Ovary (tissue), 3 donors: ENCODE measurements at regions not wholly inside any gene's neighbourhood (a gene's known extent, or its start where the extent isn't known, plus 50 kb on each side); places are given as distances from the start of the nearest gene placed in this dataset.

Experiments used
- CTCF ChIP-seq, 3 donors: fragments of 450-650 bp in 2 of 3; fragments of 200-600 bp in 1 of 3; IDR thresholded peaks; one replicate each; pipeline versions ENCODE4 v1.5.1 to v1.8.0; 2016 to 2022; ENCODE audit warnings: antibody characterized with exemption in 3 of 3, mild to moderate bottlenecking in 1 of 3
- POLR2A ChIP-seq: fragments of 450-650 bp; IDR thresholded peaks from one replicate; pipeline ENCODE4 v1.6.1; 2017; ENCODE audit warnings: antibody characterized with exemption, mild to moderate bottlenecking, moderate library complexity
- donor health status: DM: no; HTN: no; CAD: no.

- TF ChIP-seq CTCF (IDR thresholded peaks at IDR 0.05) (no peak), POLR2A (no peak)
Observed at GRCh38 chr3:194998948-194999347, 272.0 kb downstream of the XXYLT1 start.
